ENCODE measurements at regions not wholly inside any gene's neighbourhood (a gene's known extent, or its start where the extent isn't known, plus 50 kb on each side); places are given as distances from the start of the nearest gene placed in this dataset.
"Not testable (repeated sequence)": the region's sequence is repeated elsewhere in the genome, so short reads cannot be mapped to it uniquely, and the experiment has no call there.

GRCh38 chr4:28073860-28074555 is 1213.4 kb downstream of the STIM2 start:
- no peak for DNase-seq (ENCODE audit: low read depth, low spot score)

- no peak for DNase-seq (ENCODE audit: low read depth, low spot score)
Observed at GRCh38 chr4:28075401-28075956, 1214.8 kb downstream of the STIM2 start.

GRCh38 chr4:28077203-28077602 is 1216.6 kb downstream of the STIM2 start:
- DNase-seq (ENCODE audit: low read depth, low spot score) = not testable (repeated sequence)

GRCh38 chr4:28082686-28083390 is 1222.2 kb downstream of the STIM2 start:
- DNase-seq (ENCODE audit: low read depth, low spot score) = no peak

GRCh38 chr4:28092610-28093009 is 1232.0 kb downstream of the STIM2 start:
- DNase-seq (ENCODE audit: low read depth, low spot score) = no peak

GRCh38 chr4:28093071-28093470 is 1232.4 kb downstream of the STIM2 start:
- DNase-seq (ENCODE audit: low read depth, low spot score) = no peak

- DNase-seq (ENCODE audit: low read depth, low spot score) = no peak
Observed at GRCh38 chr4:28101583-28101982, 1240.9 kb downstream of the STIM2 start.

GRCh38 chr4:28105271-28105859 is 1244.7 kb downstream of the STIM2 start:
- DNase-seq (ENCODE audit: low read depth, low spot score) = no peak

GRCh38 chr4:28106155-28106554 is 1245.5 kb downstream of the STIM2 start:
- no peak for DNase-seq (ENCODE audit: low read depth, low spot score)

- no peak for DNase-seq (ENCODE audit: low read depth, low spot score)
Observed at GRCh38 chr4:28109801-28110200, 1249.2 kb downstream of the STIM2 start.

GRCh38 chr4:28112691-28113335 is 1252.2 kb downstream of the STIM2 start:
- not testable (repeated sequence) for DNase-seq (ENCODE audit: low read depth, low spot score)

- not testable (repeated sequence) for DNase-seq (ENCODE audit: low read depth, low spot score)
Observed at GRCh38 chr4:28113586-28113985, 1252.9 kb downstream of the STIM2 start.

GRCh38 chr4:28116526-28117083 is 1256.0 kb downstream of the STIM2 start:
- not testable (repeated sequence) for DNase-seq (ENCODE audit: low read depth, low spot score)

GRCh38 chr4:28117084-28117682 is 1256.5 kb downstream of the STIM2 start:
- DNase-seq (ENCODE audit: low read depth, low spot score) = no peak

- no peak for DNase-seq (ENCODE audit: low read depth, low spot score)
Observed at GRCh38 chr4:28146191-28146590, 1285.5 kb downstream of the STIM2 start.

GRCh38 chr4:28148221-28148620 is 1287.6 kb downstream of the STIM2 start:
- no peak for DNase-seq (ENCODE audit: low read depth, low spot score)

- no peak for DNase-seq (ENCODE audit: low read depth, low spot score)
Observed at GRCh38 chr4:28149762-28150161, 1289.1 kb downstream of the STIM2 start.

GRCh38 chr4:28151314-28151713 is 1290.7 kb downstream of the STIM2 start:
- no peak for DNase-seq (ENCODE audit: low read depth, low spot score)

- no peak for DNase-seq (ENCODE audit: low read depth, low spot score)
Observed at GRCh38 chr4:28167411-28167810, 1306.8 kb downstream of the STIM2 start.

GRCh38 chr4:28176942-28177341 is 1316.3 kb downstream of the STIM2 start:
- no peak for DNase-seq (ENCODE audit: low read depth, low spot score)

- DNase-seq (ENCODE audit: low read depth, low spot score) = no peak
Observed at GRCh38 chr4:28177641-28178040, 1317.0 kb downstream of the STIM2 start.

All from pulmonary artery endothelial cell (primary cell).